D341Med (cell line): ENCODE measurements at regions not wholly inside any gene's neighbourhood (a gene's known extent, or its start where the extent isn't known, plus 50 kb on each side); places are given as distances from the start of the nearest gene placed in this dataset.
"Not testable (repeated sequence)": the region's sequence is repeated elsewhere in the genome, so short reads cannot be mapped to it uniquely, and the experiment has no call there.

Source experiments
- DNase-seq: peaks from one replicate; pipeline ENCODE4 v3.0.0; 2012; ENCODE audit warnings: low spot score

DNA sequence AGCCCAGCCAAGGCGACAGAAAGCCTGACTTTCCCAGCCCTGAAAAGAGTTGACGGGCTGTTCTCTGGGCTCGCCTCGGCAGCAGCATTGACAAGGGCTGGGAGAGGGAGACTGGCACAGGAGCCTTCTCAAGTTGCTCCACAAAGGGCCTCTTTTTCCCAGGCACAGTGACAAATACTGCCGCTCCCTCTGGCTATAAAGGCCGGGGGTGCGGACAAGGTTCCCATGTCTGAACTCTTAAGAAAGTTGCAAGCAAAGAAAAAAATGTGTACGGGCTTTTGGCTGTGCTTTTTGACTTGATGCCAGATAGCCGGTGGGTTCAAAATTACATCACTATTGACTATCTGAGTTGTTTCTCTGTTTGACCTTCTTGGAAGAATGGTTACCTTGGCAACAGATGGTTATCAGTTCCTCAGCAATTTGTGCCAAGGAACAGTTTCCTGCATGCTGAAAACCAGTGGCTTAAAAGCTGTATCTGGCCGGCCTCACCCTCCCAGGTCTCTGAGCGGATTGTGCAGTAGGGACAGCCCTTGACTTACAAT is 115.9 kb upstream of the EEPD1 start:
- DNase-seq = no peak

- no peak for DNase-seq
Measured at GRCh38 chr7:36038063-36038721, 114.9 kb upstream of the EEPD1 start.

DNA sequence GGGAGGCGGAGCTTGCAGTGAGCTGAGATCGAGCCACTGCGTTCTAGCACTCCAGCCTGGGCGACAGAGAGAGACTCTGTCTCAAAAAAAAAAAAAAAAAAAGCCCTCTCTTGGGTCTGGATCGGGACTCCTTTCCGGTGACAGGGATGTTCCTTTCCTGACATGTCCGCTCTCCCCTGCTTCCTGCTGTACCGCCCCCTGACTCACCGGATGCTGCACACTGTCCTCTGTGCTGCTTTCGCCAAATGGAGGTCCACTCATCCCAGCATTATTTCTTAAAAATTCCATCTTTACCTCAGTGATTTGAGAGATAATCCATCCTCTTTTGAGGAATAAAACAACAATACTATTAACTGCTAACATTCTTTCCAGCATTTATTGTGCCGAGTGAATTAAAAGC is 113.8 kb upstream of the EEPD1 start:
- DNase-seq = no peak

DNA sequence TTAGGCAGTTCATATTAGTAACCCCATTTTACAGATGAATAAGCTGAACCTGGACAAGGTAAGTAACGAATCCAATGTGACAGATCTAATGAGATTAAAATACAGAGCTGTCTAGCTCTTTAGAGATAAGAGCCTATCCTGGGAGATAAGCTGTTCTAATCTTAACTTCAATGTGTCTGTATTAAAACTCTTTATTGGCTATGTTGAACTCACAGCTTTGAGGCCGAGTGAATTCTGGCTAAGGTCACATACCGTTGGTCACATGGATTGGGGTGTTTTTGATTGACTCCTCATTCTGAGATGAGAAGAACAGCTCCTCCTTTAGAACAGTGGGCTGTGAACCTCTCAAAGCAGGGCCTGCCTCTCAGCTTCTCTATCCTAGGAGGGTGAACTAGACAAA is 113.4 kb upstream of the EEPD1 start:
- no peak for DNase-seq

GRCh38 chr7:36040679-36041078 is 112.4 kb upstream of the EEPD1 start:
- DNase-seq = no peak

DNA sequence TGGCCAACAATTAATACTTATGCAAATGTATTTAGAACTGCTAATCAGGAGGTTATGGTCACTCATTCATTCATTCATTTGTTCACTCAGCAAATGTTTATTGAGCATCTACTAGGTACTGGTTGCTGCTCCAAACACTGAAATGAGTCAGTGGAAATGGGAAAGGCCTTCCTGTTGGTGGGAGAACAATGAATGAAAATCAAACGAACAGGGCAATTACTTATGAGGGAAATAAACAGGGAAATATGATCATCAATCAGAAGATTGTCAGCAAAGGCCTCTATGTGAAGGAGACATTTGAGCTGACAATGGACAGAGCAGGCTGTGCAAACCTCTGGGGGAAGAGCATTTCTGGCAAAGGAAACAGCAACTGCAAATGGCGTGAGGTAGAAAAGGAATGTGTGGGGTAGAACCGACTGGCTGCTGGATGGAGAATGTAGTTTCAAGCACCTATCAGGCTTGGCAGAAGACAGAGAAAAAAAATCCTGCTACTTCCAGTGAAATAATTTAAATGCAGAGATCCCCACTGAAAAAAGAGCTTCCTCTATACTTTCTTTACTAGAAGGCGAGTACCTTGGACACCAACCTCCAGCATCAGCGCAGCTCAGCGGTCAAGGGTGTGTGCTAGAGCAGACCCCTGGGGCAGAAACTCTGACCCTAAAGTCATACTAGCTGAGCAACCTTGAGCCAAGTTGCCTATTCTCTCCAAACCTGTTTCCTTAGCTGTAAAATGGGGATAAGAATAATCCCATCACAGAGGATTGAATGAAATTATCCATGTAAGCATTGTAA is 108.8 kb upstream of the EEPD1 start:
- no peak for DNase-seq

DNA sequence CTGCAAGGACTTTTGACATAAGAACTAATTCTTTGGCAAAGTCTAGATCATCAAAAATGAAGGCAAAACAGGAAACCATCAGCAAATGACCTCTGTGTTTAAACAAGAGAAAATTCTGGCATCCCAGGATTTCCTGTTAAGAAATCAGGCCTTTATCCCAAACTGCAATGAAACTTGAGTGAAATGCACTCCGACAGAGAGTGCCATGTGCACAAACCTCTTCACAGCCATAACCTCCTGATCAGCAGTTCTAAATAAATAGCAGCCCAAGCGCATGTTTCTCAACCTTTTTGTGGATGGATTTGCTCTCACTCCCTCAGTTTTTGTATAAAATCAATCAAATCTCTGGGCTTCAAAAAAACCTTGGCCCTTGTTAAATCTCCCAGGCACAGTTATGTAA is 107.7 kb upstream of the EEPD1 start:
- DNase-seq = no peak

GRCh38 chr7:36045830-36046341 is 107.2 kb upstream of the EEPD1 start:
- DNase-seq = no peak

- no peak for DNase-seq
Measured at GRCh38 chr7:36047091-36047658, 105.9 kb upstream of the EEPD1 start.

- DNase-seq = no peak
Measured at GRCh38 chr7:36048141-36048901, 104.7 kb upstream of the EEPD1 start.

GRCh38 chr7:36048902-36049240 is 104.2 kb upstream of the EEPD1 start:
- DNase-seq = no peak

DNA sequence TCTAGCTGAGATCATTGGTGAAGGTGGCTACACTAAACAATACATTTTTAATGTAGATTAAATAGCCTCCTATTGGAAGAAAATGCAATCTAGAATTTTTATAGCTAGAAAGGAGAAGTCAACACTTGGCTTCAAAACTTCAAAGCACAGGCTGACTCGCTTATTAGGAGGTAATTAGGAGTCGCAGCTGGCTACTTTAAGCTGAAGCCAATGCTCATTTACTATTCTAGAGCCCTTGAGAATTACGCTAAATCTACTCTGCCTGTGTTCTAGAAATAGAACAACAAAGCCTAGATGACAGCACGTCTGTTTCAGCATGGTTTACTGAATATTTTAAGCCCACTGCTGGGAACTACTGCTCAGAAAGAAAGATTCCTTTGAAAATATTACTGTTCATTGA is 101.6 kb upstream of the EEPD1 start:
- no peak for DNase-seq

DNA sequence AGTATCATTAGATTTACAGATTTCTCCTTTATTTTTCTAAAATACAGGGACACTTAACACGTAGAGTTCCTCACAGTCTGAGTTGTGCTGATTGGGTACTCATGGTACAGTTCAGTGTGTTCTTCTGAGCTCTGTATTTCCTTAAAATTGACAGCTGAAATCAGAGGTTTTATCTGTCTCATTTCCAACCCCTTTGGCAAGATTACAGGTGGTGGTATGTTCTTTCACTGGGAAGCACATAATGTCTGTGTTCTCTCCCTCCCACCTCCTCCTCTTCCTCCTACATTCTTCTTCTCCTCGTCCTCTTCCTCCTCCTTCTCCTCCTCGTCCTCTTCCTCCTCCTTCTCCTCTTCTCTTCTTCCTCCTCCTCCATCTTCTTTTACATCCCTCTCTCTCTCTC is 99.5 kb upstream of the EEPD1 start:
- DNase-seq = no peak

DNA sequence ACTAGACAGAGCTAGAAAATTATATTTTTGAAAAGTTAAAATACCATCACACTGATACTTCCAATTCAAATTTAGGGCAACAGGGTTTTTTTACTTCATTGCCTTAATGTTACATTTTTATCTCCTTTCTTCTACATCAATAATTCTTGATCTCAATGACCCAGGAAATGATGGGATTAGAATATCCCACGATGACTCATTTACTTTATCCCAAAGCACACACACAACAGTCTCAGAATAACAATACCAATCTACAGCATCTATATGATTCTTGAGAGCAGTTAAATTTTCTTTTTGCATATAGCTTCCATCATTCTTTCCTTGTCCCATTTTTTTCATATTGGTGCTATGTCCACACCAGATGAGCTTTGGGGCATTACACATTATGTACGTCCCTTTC is 98.4 kb upstream of the EEPD1 start:
- DNase-seq = no peak

- DNase-seq = no peak
Measured at GRCh38 chr7:36055207-36055606, 97.8 kb upstream of the EEPD1 start.

GRCh38 chr7:36057323-36057722 is 95.7 kb upstream of the EEPD1 start:
- DNase-seq = no peak

DNA sequence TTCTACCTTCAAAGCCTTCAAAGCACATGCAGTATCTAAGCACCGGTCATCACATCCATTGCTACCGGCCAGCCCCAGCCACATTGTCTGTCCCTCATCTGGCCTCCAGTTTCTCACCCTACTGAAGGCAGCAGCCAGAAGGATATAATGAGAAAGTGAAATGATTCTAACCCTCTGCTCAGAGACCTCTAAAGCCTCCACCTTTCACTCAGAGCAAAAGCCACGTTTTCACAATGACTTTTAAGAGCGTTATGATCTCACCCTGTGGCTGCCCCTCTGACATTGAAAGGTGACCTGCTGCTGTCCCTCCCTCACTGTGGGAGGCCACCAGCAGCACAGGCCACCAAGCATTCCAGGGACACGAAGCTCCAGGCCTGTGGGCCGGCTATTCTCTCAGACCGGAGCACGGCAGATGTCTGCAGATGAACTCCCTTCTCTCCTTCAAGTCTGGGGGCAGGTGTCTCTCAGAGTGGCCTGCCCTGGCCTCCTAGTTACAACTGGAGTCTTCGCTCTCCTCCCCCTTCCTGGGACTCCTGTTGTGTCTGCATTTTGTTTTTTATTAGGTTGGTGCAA is 94.9 kb upstream of the EEPD1 start:
- no peak for DNase-seq

GRCh38 chr7:36060388-36060787 is 92.7 kb upstream of the EEPD1 start:
- DNase-seq = not testable (repeated sequence)

- no peak for DNase-seq
Measured at GRCh38 chr7:36062154-36062815, 90.8 kb upstream of the EEPD1 start.

GRCh38 chr7:36064676-36065075 is 88.4 kb upstream of the EEPD1 start:
- DNase-seq = no peak

- DNase-seq = not testable (repeated sequence)
Measured at GRCh38 chr7:36065563-36066342, 87.3 kb upstream of the EEPD1 start.
